SU-DHL-6 (cell line): ENCODE measurements at regions not wholly inside any gene's neighbourhood (a gene's known extent, or its start where the extent isn't known, plus 50 kb on each side); places are given as distances from the start of the nearest gene placed in this dataset.

Source experiments
- H2AFZ ChIP-seq: fragments of 200-600 bp; sonication (generic); 2 replicates; pipeline ENCODE4 v1.6.1; 2014; ENCODE audit warnings: low read depth, mild to moderate bottlenecking, moderate library complexity, mixed read lengths, antibody characterized with exemption, low read length; ENCODE audit not compliant: severe bottlenecking
- H3F3A ChIP-seq: fragments of 200-600 bp; shearing (Covaris generic); 2 replicates; pipeline ENCODE4 v1.6.0; 2016; ENCODE audit warnings: antibody characterized with exemption, mild to moderate bottlenecking; ENCODE audit not compliant: insufficient read depth
- H3K27ac ChIP-seq: fragments of 200-600 bp; sonication (generic); 2 replicates; pipeline ENCODE4 v1.5.1; 2016; ENCODE audit warnings: low read depth, mild to moderate bottlenecking, low read length, moderate library complexity, mixed read lengths
- H3K27me3 ChIP-seq: fragments of 200-600 bp; sonication (generic), shearing (Covaris generic); 2 replicates; pipeline ENCODE4 v1.6.0; 2014; ENCODE audit warnings: mild to moderate bottlenecking, low read length
- H3K36me3 ChIP-seq: fragments of 200-600 bp; sonication (generic); 2 replicates; pipeline ENCODE4 v1.6.1; 2014; ENCODE audit warnings: mild to moderate bottlenecking, low read length, mixed read lengths
- H3K4me2 ChIP-seq: fragments of 300-600, 200-600 bp; shearing (Covaris generic), sonication (generic); 2 replicates; pipeline ENCODE4 v1.6.0; 2014; ENCODE audit warnings: low read length, low read depth, mild to moderate bottlenecking; ENCODE audit not compliant: poor library complexity, severe bottlenecking
- H3K4me3 ChIP-seq: fragments of 200-600 bp; sonication (generic); 2 replicates; pipeline ENCODE4 v1.5.1; 2014; ENCODE audit warnings: antibody characterized with exemption, low read length, mild to moderate bottlenecking, mixed read lengths; ENCODE audit not compliant: insufficient read depth, poor library complexity, severe bottlenecking
- H3K79me2 ChIP-seq: fragments of 200-600 bp; sonication (generic); 2 replicates; pipeline ENCODE4 v1.6.1; 2014; ENCODE audit warnings: mild to moderate bottlenecking, low read length, moderate library complexity; ENCODE audit not compliant: insufficient read depth
- H3K9ac ChIP-seq: fragments of 200-600 bp; sonication (generic); 2 replicates; pipeline ENCODE4 v1.7.0; 2014; ENCODE audit warnings: mild to moderate bottlenecking, low read length
- H3K9me2 ChIP-seq: fragments of 200-600 bp; sonication (generic); replicated peaks from 2 replicates; pipeline ENCODE4 v1.6.1; 2014; ENCODE audit warnings: low read length; ENCODE audit not compliant: insufficient read depth
- H3K9me3 ChIP-seq: fragments of 200-600 bp; sonication (generic); 2 replicates; pipeline ENCODE4 v1.6.1; 2014; ENCODE audit warnings: low read length, mixed read lengths; ENCODE audit not compliant: insufficient read depth
- H4K20me1 ChIP-seq: fragments of 200-600 bp; sonication (generic); 2 replicates; pipeline ENCODE4 v1.6.1; 2014; ENCODE audit warnings: low read depth, mild to moderate bottlenecking, antibody characterized with exemption, low read length, moderate library complexity, mixed read lengths
- CTCF ChIP-seq: fragments of 200-600 bp; sonication (generic); IDR thresholded peaks from one replicate; pipeline ENCODE4 v1.5.1; 2017; ENCODE audit warnings: antibody characterized with exemption, mild to moderate bottlenecking, low read length, moderate library complexity; ENCODE audit not compliant: insufficient read depth, poor library complexity, severe bottlenecking
- EZH2phosphoT487 ChIP-seq: fragments of 200-600 bp; sonication (generic), shearing (Covaris generic); conservative IDR thresholded peaks from 2 replicates; pipeline ENCODE4 v1.6.1; 2018; ENCODE audit warnings: mild to moderate bottlenecking, antibody characterized with exemption, low read length, moderate library complexity, mixed read lengths

- H3K27ac ChIP-seq = no peak overlapping the region
- H3K9ac ChIP-seq = no peak overlapping the region
- H3K27me3 ChIP-seq = no peaks in the 10 kb centered on the region
- no peaks in the 10 kb centered on the region for H3K9me3 ChIP-seq
- H4K20me1 ChIP-seq = no peaks in the 10 kb centered on the region
- H3K79me2 ChIP-seq = no peaks in the 10 kb centered on the region
- no peaks in the 10 kb centered on the region for H3F3A ChIP-seq
- H3K4me3 ChIP-seq = no peak overlapping the region
- H3K4me2 ChIP-seq = no peak overlapping the region
- no peak overlapping the region for H2AFZ ChIP-seq
- no peaks in the 10 kb centered on the region for H3K9me2 ChIP-seq
- TF ChIP-seq CTCF (peak; percentile 67), EZH2phosphoT487 (no peak)
- no peaks in the 10 kb centered on the region for H3K36me3 ChIP-seq
Measured at GRCh38 chr11:112797648-112798293, 163.4 kb upstream of the NCAM1 start.

- no peaks in the 10 kb centered on the region for H3K36me3 ChIP-seq
- no peaks in the 10 kb centered on the region for H3F3A ChIP-seq
- TF ChIP-seq EZH2phosphoT487 (no peak), CTCF (no peak)
- no peaks in the 10 kb centered on the region for H4K20me1 ChIP-seq
- no peak overlapping the region for H3K4me2 ChIP-seq
- no peak overlapping the region for H3K27ac ChIP-seq
- no peaks in the 10 kb centered on the region for H3K9me2 ChIP-seq
- no peaks in the 10 kb centered on the region for H3K9me3 ChIP-seq
- H3K9ac ChIP-seq = no peak overlapping the region
- H3K79me2 ChIP-seq = no peaks in the 10 kb centered on the region
- no peak overlapping the region for H3K4me3 ChIP-seq
- H2AFZ ChIP-seq = no peak overlapping the region
- no peaks in the 10 kb centered on the region for H3K27me3 ChIP-seq
Measured at GRCh38 chr11:112801025-112801816, 160.0 kb upstream of the NCAM1 start.

GRCh38 chr11:112801817-112802088 is 159.5 kb upstream of the NCAM1 start:
- Histone ChIP-seq H3K27me3 (no peaks in the 10 kb centered on the region), H3K9me3 (no peaks in the 10 kb centered on the region), H3K79me2 (no peaks in the 10 kb centered on the region), H4K20me1 (no peaks in the 10 kb centered on the region), H3F3A (no peaks in the 10 kb centered on the region), H2AFZ (no peak overlapping the region), H3K4me3 (no peak overlapping the region), H3K27ac (no peak overlapping the region), H3K9me2 (no peaks in the 10 kb centered on the region), H3K9ac (no peak overlapping the region), H3K36me3 (no peaks in the 10 kb centered on the region), H3K4me2 (no peak overlapping the region)
- TF ChIP-seq EZH2phosphoT487 = no peak
- TF ChIP-seq CTCF = no peak
